ENCODE measurements at regions not wholly inside any gene's neighbourhood (a gene's known extent, or its start where the extent isn't known, plus 50 kb on each side); places are given as distances from the start of the nearest gene placed in this dataset.

- no peaks in the 10 kb centered on the region for H3K9me3 ChIP-seq (ENCODE audit: control insufficient read depth, insufficient read depth, low read depth, low read length)
- no TSS peak for BruUV-seq (replicated peaks)
- H3K4me3 ChIP-seq (ENCODE audit: low read depth in 2 of 2, low read length in 2 of 2) = no peak overlapping the region
- no peaks in the 10 kb centered on the region for H3K4me1 ChIP-seq (ENCODE audit: control insufficient read depth, insufficient read depth, low read length)
- in situ Hi-C loops (cut with HindIII; ENCODE audit: low pct_unique_long_range_greater_than_20kb, low sequenced_read_pairs) = no loop called here
- H3K27ac ChIP-seq (ENCODE audit: low read length) = no peak overlapping the region
- H3K36me3 ChIP-seq (ENCODE audit: control insufficient read depth, insufficient read depth, low read length) = no peaks in the 10 kb centered on the region
- intact Hi-C loops (cut with micrococcal nuclease; ENCODE audit: unreplicated experiment) = no loop called here
- CTCF ChIA-PET = no interaction called here
- ATAC-seq = no peak
- TF ChIP-seq CTCF (IDR thresholded peaks at IDR 0.05) (no peak), REST (IDR thresholded peaks at IDR 0.05; ENCODE audit: insufficient read depth in 1 of 2, low read depth in 2 of 2, low read length in 1 of 2) (no peak), POLR2AphosphoS5 (IDR thresholded peaks at IDR 0.05; ENCODE audit: low read depth, low read length) (no peak), SIN3A (IDR thresholded peaks at IDR 0.05; ENCODE audit: borderline replicate concordance, insufficient read depth, low read depth, low read length) (no peak), TCF7L2 (IDR thresholded peaks at IDR 0.05; ENCODE audit: low read depth, low read length) (no peak)
- no peaks in the 10 kb centered on the region for H3K27me3 ChIP-seq (ENCODE audit: control insufficient read depth, insufficient read depth, low read length)
- no peak for DNase-seq (ENCODE audit: low read depth, low spot score)
- POLR2A ChIA-PET = no interaction called here
These were observed 137.0 kb downstream of the RAMP3 start for GRCh38 chr7:45294559-45294958.

- Histone ChIP-seq H3K36me3 (ENCODE audit: control insufficient read depth, insufficient read depth, low read length) (no peaks in the 10 kb centered on the region), H3K4me1 (ENCODE audit: control insufficient read depth, insufficient read depth, low read length) (no peaks in the 10 kb centered on the region), H3K4me3 (ENCODE audit: low read depth in 2 of 2, low read length in 2 of 2) (no peak overlapping the region), H3K27me3 (ENCODE audit: control insufficient read depth, insufficient read depth, low read length) (no peaks in the 10 kb centered on the region; the same call in 1 of the 2 replicates), H3K27ac (ENCODE audit: low read length) (no peak overlapping the region), H3K9me3 (ENCODE audit: control insufficient read depth, insufficient read depth, low read depth, low read length) (no peaks in the 10 kb centered on the region)
- TF ChIP-seq CTCF (IDR thresholded peaks at IDR 0.05) (no peak), TCF7L2 (IDR thresholded peaks at IDR 0.05; ENCODE audit: low read depth, low read length) (no peak), POLR2AphosphoS5 (IDR thresholded peaks at IDR 0.05; ENCODE audit: low read depth, low read length) (no peak), SIN3A (IDR thresholded peaks at IDR 0.05; ENCODE audit: borderline replicate concordance, insufficient read depth, low read depth, low read length) (no peak), REST (IDR thresholded peaks at IDR 0.05; ENCODE audit: insufficient read depth in 1 of 2, low read depth in 2 of 2, low read length in 1 of 2) (no peak)
- CTCF ChIA-PET = no interaction called here
- DNase-seq (ENCODE audit: low read depth, low spot score) (no peak), ATAC-seq (no peak)
- in situ Hi-C loops (cut with HindIII; ENCODE audit: low pct_unique_long_range_greater_than_20kb, low sequenced_read_pairs) = no loop called here
- intact Hi-C loops (cut with micrococcal nuclease; ENCODE audit: unreplicated experiment) = no loop called here
- POLR2A ChIA-PET = no interaction called here
- no TSS peak for BruUV-seq (replicated peaks)
These were observed 137.6 kb downstream of the RAMP3 start for GRCh38 chr7:45295222-45295621.
